ENCODE measurements at regions not wholly inside any gene's neighbourhood (a gene's known extent, or its start where the extent isn't known, plus 50 kb on each side); places are given as distances from the start of the nearest gene placed in this dataset.

GRCh38 chr11:71096751-71097388 lies 155.5 kb downstream of the SHANK2 start:
- Histone ChIP-seq H3K27me3 (no peaks in the 10 kb centered on the region), H3K9me3 (no peaks in the 10 kb centered on the region), H3K36me3 (no peaks in the 10 kb centered on the region), H3K4me1 (no peaks in the 10 kb centered on the region), H3K4me3 (no peak overlapping the region), H3K27ac (no peak overlapping the region)
- TF ChIP-seq CTCF (IDR thresholded peaks at IDR 0.05) = no peak
- intact Hi-C loops (cut with DNase I) = no loop called here
- no peak for DNase-seq (ENCODE audit: low spot score in 2 of 2)

GRCh38 chr11:71095294-71095850 lies 157.0 kb downstream of the SHANK2 start:
- TF ChIP-seq CTCF (IDR thresholded peaks at IDR 0.05) = no peak
- no peaks in the 10 kb centered on the region for H3K9me3 ChIP-seq
- H3K36me3 ChIP-seq = no peaks in the 10 kb centered on the region
- H3K4me3 ChIP-seq = no peak overlapping the region
- DNase-seq (ENCODE audit: low spot score in 2 of 2) = no peak
- no peak overlapping the region for H3K27ac ChIP-seq
- intact Hi-C loops (cut with DNase I) = no loop called here
- H3K4me1 ChIP-seq = no peaks in the 10 kb centered on the region
- no peaks in the 10 kb centered on the region for H3K27me3 ChIP-seq

- Histone ChIP-seq H3K27me3 (no peaks in the 10 kb centered on the region), H3K27ac (no peak overlapping the region), H3K9me3 (no peaks in the 10 kb centered on the region), H3K4me3 (no peak overlapping the region), H3K4me1 (no peaks in the 10 kb centered on the region), H3K36me3 (no peaks in the 10 kb centered on the region)
- intact Hi-C loops (cut with DNase I) = no loop called here
- TF ChIP-seq CTCF (IDR thresholded peaks at IDR 0.05) = no peak
- DNase-seq (ENCODE audit: low spot score in 2 of 2) = no peak
These were observed 157.9 kb downstream of the SHANK2 start for GRCh38 chr11:71094296-71095077.

- Histone ChIP-seq H3K9me3 (no peaks in the 10 kb centered on the region), H3K36me3 (no peaks in the 10 kb centered on the region), H3K4me1 (no peaks in the 10 kb centered on the region), H3K27ac (no peak overlapping the region), H3K27me3 (no peaks in the 10 kb centered on the region), H3K4me3 (no peak overlapping the region)
- no peak for TF ChIP-seq CTCF (IDR thresholded peaks at IDR 0.05)
- intact Hi-C loops (cut with DNase I) = no loop called here
- DNase-seq (ENCODE audit: low spot score in 2 of 2) = no peak
These were observed 158.6 kb downstream of the SHANK2 start for GRCh38 chr11:71093783-71094182.

- H3K27ac ChIP-seq = no peak overlapping the region
- no peak overlapping the region for H3K4me3 ChIP-seq
- H3K36me3 ChIP-seq = no peaks in the 10 kb centered on the region
- H3K4me1 ChIP-seq = no peaks in the 10 kb centered on the region
- intact Hi-C loops (cut with DNase I) = no loop called here
- no peak for TF ChIP-seq CTCF (IDR thresholded peaks at IDR 0.05)
- H3K27me3 ChIP-seq = no peaks in the 10 kb centered on the region
- no peak for DNase-seq (ENCODE audit: low spot score in 2 of 2)
- H3K9me3 ChIP-seq = no peaks in the 10 kb centered on the region
These were observed 160.7 kb downstream of the SHANK2 start for GRCh38 chr11:71091506-71092265.
